Astrocyte of the cerebellum (primary cell): ENCODE measurements at regions not wholly inside any gene's neighbourhood (a gene's known extent, or its start where the extent isn't known, plus 50 kb on each side); places are given as distances from the start of the nearest gene placed in this dataset.
"Not testable (repeated sequence)": the region's sequence is repeated elsewhere in the genome, so short reads cannot be mapped to it uniquely, and the experiment has no call there.

Source experiments
- DNase-seq: peaks from one replicate; pipeline ENCODE4 v3.0.0-alpha.2; 2011; ENCODE audit warnings: low read depth
- H3K4me3 ChIP-seq: 2 replicates; pipeline ENCODE4 v1.5.1; 2011; ENCODE audit warnings: mild to moderate bottlenecking, low read depth, low read length, moderate library complexity
- in situ Hi-C: cut with HindIII; loops from 2 replicates; pipeline ENCODE4 v1.10.0; 2017; ENCODE audit warnings: low sequenced_read_pairs
- TF ChIP-seq, protein P1 (sequence below): IDR thresholded peaks from 2 replicates; pipeline ENCODE4 v1.5.1; 2012; ENCODE audit warnings: low read length, low read depth, moderate library complexity, mild to moderate bottlenecking; ENCODE audit errors: missing control alignments

DNA sequence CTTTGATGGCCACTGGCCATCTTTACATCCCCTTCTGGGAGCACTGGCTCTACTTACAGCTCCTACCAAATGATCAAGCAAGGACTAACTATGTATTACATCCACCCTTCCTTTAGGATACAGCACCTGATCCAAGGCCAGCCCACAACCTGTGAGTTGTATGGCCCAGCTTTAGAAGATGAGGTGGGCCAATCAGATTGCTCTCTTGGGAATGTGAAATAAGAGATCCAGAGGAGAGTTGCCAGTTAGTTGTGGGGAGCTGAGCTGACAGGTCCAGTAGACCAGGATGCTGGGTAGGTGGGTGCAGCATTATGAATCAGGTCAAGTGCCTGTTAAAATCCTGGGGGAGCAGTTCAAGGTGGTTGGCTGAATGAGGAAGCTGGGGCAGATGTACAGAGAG, 111.5 kb downstream of the GNL3L start:
- in situ Hi-C loops, result no loop called here
- no peak for DNase-seq
- no peak overlapping the region for H3K4me3 ChIP-seq
- TF ChIP-seq, protein P1, sequence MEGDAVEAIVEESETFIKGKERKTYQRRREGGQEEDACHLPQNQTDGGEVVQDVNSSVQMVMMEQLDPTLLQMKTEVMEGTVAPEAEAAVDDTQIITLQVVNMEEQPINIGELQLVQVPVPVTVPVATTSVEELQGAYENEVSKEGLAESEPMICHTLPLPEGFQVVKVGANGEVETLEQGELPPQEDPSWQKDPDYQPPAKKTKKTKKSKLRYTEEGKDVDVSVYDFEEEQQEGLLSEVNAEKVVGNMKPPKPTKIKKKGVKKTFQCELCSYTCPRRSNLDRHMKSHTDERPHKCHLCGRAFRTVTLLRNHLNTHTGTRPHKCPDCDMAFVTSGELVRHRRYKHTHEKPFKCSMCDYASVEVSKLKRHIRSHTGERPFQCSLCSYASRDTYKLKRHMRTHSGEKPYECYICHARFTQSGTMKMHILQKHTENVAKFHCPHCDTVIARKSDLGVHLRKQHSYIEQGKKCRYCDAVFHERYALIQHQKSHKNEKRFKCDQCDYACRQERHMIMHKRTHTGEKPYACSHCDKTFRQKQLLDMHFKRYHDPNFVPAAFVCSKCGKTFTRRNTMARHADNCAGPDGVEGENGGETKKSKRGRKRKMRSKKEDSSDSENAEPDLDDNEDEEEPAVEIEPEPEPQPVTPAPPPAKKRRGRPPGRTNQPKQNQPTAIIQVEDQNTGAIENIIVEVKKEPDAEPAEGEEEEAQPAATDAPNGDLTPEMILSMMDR, result no peak

DNA sequence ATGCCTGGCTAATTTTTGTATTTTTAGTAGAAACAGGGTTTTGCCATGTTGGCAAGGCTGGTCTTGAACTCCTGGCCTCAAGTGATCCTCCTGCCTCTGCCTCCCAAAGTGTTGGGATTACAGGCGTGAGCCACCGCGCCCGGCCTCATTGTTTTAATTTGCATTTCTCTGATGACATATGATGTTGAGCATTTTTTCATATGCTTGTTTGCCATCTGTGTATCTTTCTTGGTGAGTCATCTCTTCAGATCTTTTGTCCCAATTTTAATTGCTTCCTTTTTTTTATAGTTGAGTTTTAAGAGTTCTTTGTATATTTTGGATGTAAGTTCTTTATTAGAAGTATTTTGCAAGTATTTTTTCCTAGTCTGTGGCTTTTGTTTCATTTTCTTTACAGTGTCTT, 117.6 kb downstream of the GNL3L start:
- in situ Hi-C loops, H3K4me3 ChIP-seq, DNase-seq: not testable (repeated sequence)

DNA sequence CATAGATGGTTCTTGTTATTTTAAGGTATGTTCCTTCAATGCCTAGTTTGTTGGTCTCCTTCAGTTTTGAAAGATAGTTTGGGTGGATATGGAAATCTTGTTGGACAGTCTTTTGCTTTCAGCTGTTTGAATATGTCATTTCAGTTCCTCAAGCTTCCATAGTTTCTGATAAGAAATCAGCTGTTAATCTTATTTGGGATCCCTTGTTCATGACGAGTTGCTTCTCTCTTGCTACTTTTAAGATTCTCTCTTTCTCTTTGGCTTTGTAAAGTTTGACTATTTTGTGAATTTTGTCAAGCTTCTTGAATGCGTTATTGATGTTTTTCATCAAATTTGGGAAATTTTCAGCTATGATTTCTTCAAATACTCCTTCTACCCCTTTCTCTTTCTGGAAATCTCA, 129.5 kb downstream of the GNL3L start:
- in situ Hi-C loops, result no loop called here
- no peak for DNase-seq
- TF ChIP-seq, protein P1, result no peak
- H3K4me3 ChIP-seq, result no peak overlapping the region

DNA sequence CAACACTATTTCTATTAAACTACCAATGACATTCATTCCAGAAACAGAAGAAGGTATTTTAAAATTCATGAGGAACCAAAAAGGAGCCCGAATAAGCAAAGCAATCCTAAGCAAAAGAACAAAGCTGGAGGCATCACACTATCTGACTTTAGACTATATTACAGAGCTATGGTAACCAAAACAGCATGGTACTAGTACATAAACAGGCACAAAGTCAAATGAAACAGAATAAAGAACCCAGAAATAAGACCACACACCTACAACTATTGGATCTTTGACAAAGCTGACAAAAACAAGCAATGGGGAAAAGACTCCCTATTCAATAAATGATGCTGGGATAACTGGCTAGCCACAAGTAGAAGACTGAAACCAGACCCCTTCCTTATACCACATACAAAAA, 122.3 kb downstream of the ITIH6 start:
- in situ Hi-C loops, result no loop called here
- DNase-seq, result no peak

DNA sequence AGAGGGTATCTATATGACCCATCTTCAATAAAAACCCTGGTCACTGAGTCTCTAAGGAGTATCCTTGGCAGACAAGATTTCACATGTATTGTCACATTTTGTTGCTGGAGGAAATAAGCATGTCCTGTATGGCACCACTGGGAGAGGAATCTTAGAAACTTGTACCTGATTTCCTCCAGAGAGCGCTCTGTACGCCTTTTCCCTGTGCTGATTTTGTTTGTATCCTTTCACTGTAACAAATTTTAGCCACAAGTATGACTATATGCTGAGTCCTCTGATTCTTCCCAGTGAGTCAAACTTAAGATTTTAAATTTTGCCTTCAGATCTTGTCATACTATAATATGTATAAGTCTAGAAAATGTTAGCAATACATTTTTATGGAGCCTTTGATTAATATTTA, 102.8 kb downstream of the ITIH6 start:
- in situ Hi-C loops, result no loop called here
- TF ChIP-seq, protein P1, result no peak
- H3K4me3 ChIP-seq, result no peak overlapping the region
- no peak for DNase-seq

More for the DNA sequence above, 122.3 kb downstream of the ITIH6 start:
- TF ChIP-seq, protein P1, result no peak
- H3K4me3 ChIP-seq, result no peak overlapping the region

DNA sequence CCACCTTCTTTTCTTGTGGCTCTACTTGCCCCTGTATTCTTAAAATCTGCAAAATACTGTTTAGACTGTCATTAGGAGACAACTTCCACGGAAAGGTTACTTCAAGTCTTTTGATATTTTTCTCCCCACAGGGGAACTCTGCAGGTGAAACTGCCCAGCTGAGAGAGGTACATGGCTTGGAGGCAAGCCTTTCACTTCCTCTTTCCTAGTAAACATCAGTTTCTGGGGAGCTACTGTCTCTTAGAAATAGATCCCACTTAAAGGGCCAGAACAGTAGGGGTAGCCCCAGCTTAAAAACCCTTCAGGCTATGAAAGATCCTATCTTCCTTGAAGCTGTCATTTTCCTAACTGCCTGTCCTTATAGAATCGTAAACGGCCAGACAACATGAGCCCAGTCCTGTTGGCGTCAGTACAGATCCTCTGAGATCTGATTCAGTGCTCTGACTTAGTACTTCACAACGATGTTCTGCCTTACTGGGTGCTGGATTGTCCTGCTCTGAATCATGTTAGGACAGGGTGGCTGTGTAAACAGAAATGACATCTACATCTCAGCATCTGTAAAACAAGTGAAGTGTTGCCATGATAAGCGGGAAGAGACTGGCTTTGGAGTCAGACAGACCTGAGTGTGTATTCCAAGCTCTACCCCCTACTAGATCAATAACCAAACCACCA, 102.1 kb downstream of the ITIH6 start:
- DNase-seq, result no peak
- TF ChIP-seq, protein P1, result no peak
- no peak overlapping the region for H3K4me3 ChIP-seq
- in situ Hi-C loops, result no loop called here
